GM18861 (cell line): ENCODE measurements at regions not wholly inside any gene's neighbourhood (a gene's known extent, or its start where the extent isn't known, plus 50 kb on each side); places are given as distances from the start of the nearest gene placed in this dataset.
"Not testable (repeated sequence)": the region's sequence is repeated elsewhere in the genome, so short reads cannot be mapped to it uniquely, and the experiment has no call there.

ENCODE experiments used
- ATAC-seq: cut with Tn5 transposase; IDR thresholded peaks from one replicate; pipeline ENCODE4 v1.9.1; 2021; ENCODE audit not compliant: unreplicated experiment

DNA sequence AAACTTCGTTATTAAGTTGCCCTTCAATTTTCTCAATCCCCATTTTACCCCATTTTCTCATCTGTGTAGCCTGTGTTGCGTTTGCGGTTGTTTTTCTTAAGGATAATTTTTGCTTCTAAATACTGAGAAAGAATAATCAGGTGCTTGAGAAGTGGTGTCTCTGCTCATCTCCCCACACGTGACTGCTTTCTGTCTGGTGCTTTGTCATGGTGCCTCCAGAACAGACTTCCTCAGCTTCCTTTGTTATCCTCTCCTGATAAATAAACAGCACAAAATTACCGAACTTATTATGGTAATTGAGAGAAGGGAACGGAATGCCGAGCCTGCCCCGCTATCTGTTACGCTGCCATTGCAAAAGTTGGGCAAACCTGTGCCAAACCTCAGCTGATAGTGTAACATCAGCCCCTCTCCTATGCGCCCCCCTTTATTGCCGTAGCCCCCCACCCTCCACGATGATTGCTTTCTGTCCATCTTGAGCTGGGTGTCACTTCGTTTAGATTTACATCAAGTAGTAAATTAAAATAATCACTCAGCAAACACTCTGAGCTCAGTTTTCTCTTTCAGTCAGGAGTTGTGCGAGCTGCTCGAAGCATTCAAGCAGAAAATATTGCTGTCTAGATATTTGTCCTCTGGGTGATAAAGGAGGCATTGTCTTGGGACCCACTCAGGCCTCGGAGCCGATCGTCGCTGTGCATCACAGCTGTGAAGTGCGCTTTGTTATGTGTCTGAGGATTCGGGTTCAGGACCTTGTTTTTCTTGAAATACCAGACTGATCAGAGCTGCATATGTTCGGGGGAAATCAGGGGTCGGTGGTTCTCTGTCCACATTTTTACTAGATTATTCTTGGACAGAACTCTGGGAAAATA is 1008.5 kb upstream of the FANCL start:
- no peak for ATAC-seq

GRCh38 chr2:59239146-59239545 is 998.0 kb upstream of the FANCL start:
- ATAC-seq: no peak

DNA sequence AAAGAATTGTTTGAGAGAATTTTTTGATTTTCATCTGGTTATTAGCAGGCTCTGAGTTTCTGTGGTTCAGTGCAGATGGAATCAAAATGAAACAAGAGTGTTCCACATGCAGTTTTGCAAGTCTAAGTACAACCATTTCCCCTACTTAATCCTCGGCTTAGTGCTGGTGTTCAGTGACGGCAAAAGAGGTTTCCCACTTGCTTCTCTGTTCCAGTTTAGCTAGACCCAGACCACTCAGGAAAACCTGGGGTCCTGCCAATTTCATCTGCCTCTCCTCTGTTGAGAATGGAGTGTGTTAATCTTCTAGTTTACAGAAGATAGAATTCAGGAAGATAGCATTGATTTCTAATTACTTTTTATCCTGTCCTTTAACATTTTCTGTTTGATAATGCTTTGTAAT is 996.2 kb upstream of the FANCL start:
- ATAC-seq: no peak

- no peak for ATAC-seq
Measured at GRCh38 chr2:59236723-59237122, 995.6 kb upstream of the FANCL start.

GRCh38 chr2:59233920-59234319 is 992.8 kb upstream of the FANCL start:
- ATAC-seq: no peak

DNA sequence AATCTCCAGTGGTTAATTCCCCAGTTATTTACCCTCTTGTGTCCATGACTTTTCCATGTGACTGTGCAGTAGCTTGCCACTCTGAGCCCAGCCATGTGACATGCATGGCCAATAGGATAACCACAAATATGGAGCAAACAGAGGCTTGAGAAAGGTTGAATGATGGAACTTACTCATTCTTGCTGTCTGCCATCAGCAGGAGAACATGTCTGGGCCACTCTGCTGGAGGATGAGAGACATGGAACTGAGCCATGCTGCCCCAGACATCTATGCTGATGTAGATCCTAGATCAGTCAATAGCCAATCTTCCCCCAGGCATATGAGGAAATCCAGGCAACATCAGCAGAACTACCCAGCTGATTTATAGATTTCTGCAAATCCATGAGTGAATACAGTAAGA is 992.3 kb upstream of the FANCL start:
- ATAC-seq: no peak

GRCh38 chr2:59232394-59233165 is 991.5 kb upstream of the FANCL start:
- ATAC-seq: peak; percentile 96

GRCh38 chr2:59226362-59226761 is 985.2 kb upstream of the FANCL start:
- not testable (repeated sequence) for ATAC-seq

DNA sequence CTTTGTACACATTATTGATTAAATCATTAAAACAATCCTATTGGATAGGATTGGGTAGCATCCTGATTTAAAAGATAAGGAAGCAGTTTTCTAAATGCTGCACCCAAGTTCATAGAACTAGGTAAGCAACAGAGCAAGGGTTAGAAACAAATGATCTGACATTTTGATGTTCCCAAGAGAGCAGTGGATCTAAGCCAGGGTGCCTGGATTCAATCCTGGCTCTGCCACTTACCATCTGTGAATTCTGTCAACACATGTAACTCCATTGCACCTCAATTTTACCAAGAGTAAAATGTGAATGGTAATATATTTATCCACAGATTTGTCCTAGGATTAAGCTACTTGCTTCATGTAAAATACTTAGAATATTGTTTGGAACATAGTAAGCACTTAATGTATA is 982.6 kb upstream of the FANCL start:
- ATAC-seq: no peak

DNA sequence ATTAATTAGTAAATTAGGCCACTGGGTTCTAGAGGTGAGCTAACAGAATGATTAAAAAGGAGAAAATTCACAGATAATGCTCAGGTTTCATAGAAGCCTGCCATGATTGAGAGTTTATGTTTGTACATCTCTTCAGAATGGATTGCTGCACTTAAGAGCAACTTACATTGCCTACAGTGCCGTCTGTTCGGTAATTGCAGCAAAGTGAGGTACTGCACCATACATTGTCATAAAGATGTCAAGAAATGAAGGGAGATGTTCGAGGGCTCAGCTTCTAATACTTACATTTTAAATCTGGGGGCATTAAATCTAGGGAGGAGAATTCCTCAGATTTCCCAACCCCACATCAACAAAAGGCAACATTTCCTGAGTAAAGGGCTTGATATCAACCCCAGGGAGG is 976.2 kb upstream of the FANCL start:
- ATAC-seq: no peak

- no peak for ATAC-seq
Measured at GRCh38 chr2:59206361-59206760, 965.2 kb upstream of the FANCL start.

- no peak for ATAC-seq
Measured at GRCh38 chr2:59204040-59204439, 962.9 kb upstream of the FANCL start.

- ATAC-seq: no peak
Measured at GRCh38 chr2:59196491-59196890, 955.4 kb upstream of the FANCL start.

- ATAC-seq: no peak
Measured at GRCh38 chr2:59195851-59196250, 954.7 kb upstream of the FANCL start.

DNA sequence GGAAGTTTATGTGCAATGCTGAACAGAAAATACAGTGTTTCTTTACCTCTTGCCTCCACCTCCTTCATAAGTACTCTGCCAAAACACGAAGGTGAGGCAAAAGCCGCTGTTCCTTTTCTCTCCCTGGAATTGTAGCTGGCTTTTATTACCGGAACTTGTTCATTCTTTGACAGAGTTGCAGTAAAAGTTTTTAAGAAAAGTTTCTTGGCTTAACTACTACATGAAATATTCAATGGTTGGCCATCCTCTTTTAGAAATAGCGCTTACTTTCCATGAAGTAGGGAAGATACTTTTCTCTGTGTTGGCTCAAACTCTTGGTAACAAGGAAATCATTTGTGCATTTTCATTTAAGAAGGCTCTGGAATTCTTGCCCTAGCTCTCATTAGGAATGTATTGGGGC is 950.7 kb upstream of the FANCL start:
- ATAC-seq: no peak

- no peak for ATAC-seq
Measured at GRCh38 chr2:59190518-59190917, 949.4 kb upstream of the FANCL start.

DNA sequence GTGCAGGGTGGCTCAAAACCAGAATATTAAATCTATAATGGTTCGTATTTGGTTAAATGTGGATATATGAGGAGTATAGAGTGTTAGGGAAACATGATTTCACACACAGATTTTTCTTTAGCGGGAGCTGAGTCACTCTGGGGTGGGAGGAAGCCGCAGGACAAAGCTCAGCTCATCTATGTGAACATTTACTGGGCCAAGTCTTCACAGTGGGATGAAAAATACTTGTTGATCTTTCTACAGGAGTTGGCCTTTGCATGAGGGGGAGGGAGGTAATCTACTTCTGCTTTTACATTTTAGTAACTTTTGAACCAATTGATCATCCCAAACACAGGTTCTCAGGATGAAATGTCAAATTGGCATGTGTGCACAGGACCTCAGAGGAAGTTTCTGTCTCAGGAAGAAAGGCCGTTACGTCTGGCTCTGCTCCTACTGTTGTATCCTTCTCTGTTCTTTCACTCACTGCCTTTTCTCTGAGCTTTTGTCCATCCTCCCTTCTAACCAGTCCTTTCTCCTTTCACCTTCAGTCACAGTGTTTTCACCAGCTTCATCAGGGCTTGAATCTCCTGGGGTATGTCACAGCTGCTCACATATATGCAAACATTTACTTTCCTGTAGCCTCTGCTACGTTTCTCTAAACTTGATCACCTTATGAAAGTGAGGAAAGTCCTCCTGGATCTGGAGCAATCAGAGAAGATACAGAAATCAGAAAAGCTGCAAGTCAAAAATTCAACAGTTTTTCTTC is 943.3 kb upstream of the FANCL start:
- no peak for ATAC-seq

GRCh38 chr2:59183070-59183469 is 941.9 kb upstream of the FANCL start:
- no peak for ATAC-seq

DNA sequence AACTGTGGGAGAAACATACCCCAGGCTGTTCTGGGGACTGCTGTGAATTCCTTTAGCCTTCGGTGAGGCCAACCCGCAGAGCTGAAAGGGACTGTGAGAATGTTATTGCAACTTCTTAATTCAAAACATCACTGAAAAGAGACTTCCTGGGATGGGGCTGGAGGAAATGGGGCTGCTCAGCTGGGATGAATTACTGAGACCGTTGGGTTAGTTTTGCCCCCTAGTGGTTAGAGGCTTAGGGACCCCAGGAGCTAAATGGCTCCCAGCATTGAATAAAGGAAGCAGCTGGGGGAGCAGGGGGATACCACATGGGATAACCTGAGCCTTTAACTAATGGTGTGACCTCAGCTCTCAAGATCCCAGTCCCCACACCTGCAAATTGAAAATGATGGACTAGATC is 941.1 kb upstream of the FANCL start:
- no peak for ATAC-seq

- ATAC-seq: no peak
Measured at GRCh38 chr2:59181347-59181746, 940.2 kb upstream of the FANCL start.

DNA sequence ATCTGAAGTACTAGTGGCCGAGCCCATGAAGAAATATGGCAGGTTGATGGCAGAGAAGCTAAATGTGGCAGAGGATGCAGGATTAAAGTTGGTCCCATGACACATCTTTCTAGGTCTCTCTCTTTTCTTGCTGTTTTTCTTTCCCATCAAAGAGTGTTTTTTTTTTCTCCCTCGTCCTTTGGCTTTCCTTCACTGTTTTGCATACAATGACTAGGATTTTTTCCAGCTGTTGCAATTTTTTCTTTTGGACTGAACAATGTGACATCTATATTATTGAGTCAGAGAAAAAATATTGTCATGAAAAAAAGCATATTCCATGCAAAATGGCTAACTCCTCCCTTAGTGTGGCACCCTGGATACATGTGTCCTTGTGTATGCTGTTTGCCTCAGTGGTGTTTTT is 939.5 kb upstream of the FANCL start:
- ATAC-seq: no peak

DNA sequence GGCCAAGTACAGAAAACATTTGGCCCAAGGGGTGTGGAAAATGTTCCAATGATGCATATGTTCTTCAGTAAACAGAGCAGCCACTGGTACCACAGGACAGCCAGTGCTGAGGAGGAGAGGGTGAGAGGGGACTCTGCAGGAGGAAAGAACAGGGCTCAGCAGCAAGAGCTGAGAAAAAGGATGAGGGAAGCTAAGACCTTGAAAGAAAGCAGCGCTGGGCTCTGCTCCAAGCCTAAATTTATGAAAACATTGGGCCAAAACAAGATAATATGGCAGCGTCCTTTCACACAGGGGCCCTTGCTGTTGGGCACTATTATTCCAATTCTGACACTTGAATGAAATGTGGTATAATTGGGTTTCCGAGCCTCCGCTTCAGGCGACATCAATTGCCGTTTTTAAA is 939.0 kb upstream of the FANCL start:
- no peak for ATAC-seq
